ENCODE measurements at regions not wholly inside any gene's neighbourhood (a gene's known extent, or its start where the extent isn't known, plus 50 kb on each side); places are given as distances from the start of the nearest gene placed in this dataset.

DNA sequence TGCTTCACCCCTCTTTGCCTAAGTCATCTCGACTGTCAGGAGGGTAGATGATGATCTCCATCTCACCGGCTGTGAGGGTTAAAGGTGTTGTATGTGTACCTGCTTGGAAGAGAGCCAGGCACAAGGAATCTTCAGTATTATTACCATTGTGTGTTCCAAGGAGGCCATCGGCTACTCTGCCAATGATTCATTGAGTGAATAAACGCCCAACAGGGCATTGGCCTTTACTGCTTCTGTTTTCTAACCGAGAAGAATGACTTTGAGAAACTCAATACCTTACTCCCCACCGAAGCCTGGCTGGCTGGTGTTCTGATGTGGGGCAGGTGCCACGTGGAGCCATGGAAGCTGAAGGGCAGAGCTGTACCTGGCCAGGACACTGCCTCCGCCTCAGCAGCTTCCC is 228.8 kb downstream of the SNX18 start:
- intact Hi-C loops (cut with micrococcal nuclease; ENCODE audit: unreplicated experiment) = no loop called here
- Histone ChIP-seq H3K4me2 (ENCODE audit: low read length) (no peak overlapping the region), H2AFZ (ENCODE audit: low read length) (no peak overlapping the region), H3K36me3 (ENCODE audit: insufficient read depth, low read length) (no peaks in the 10 kb centered on the region), H3K9me2 (ENCODE audit: insufficient read depth, low read length) (no peaks in the 10 kb centered on the region), H3K4me3 (ENCODE audit: low read depth, low read length, poor library complexity, severe bottlenecking) (no peak overlapping the region), H3K4me1 (ENCODE audit: insufficient read depth, low read length, poor library complexity, severe bottlenecking) (peaks cover 8% of the 10 kb centered on the region), H4K20me1 (ENCODE audit: insufficient read depth, low read length) (no peaks in the 10 kb centered on the region), H3K27ac (ENCODE audit: low read depth, low read length, poor library complexity, severe bottlenecking) (no peak overlapping the region), H3K9me3 (ENCODE audit: low read length) (no peaks in the 10 kb centered on the region), H3K79me2 (ENCODE audit: insufficient read depth, low read depth, low read length) (no peaks in the 10 kb centered on the region)
- ChIA-PET CTCF (ENCODE audit: unreplicated experiment) (no interaction called here), POLR2A (no interaction called here)
- TF ChIP-seq CTCF (conservative IDR thresholded peaks at IDR 0.05; ENCODE audit: low read length) (no peak), EZH2phosphoT487 (IDR thresholded peaks at IDR 0.05; ENCODE audit: borderline replicate concordance, low read depth, low read length) (no peak)
- DNase-seq (ENCODE audit: low spot score) = no peak
- no TSS peak for BruUV-seq (replicated peaks)

GRCh38 chr5:54745599-54745998 is 228.0 kb downstream of the SNX18 start:
- no peak overlapping the region for H3K4me2 ChIP-seq (ENCODE audit: low read length)
- no TSS peak for BruUV-seq (replicated peaks)
- no peak overlapping the region for H2AFZ ChIP-seq (ENCODE audit: low read length)
- ChIA-PET POLR2A (no interaction called here), CTCF (ENCODE audit: unreplicated experiment) (no interaction called here)
- no peaks in the 10 kb centered on the region for H3K36me3 ChIP-seq (ENCODE audit: insufficient read depth, low read length)
- intact Hi-C loops (cut with micrococcal nuclease; ENCODE audit: unreplicated experiment) = no loop called here
- H4K20me1 ChIP-seq (ENCODE audit: insufficient read depth, low read length) = no peaks in the 10 kb centered on the region
- H3K9me3 ChIP-seq (ENCODE audit: low read length) = no peaks in the 10 kb centered on the region
- no peak for DNase-seq (ENCODE audit: low spot score)
- peaks cover 8% of the 10 kb centered on the region for H3K4me1 ChIP-seq (ENCODE audit: insufficient read depth, low read length, poor library complexity, severe bottlenecking)
- no peaks in the 10 kb centered on the region for H3K79me2 ChIP-seq (ENCODE audit: insufficient read depth, low read depth, low read length)
- H3K27ac ChIP-seq (ENCODE audit: low read depth, low read length, poor library complexity, severe bottlenecking) = no peak overlapping the region
- H3K9me2 ChIP-seq (ENCODE audit: insufficient read depth, low read length) = no peaks in the 10 kb centered on the region
- no peak overlapping the region for H3K4me3 ChIP-seq (ENCODE audit: low read depth, low read length, poor library complexity, severe bottlenecking)
- TF ChIP-seq EZH2phosphoT487 (IDR thresholded peaks at IDR 0.05; ENCODE audit: borderline replicate concordance, low read depth, low read length) (no peak), CTCF (conservative IDR thresholded peaks at IDR 0.05; ENCODE audit: low read length) (no peak)

DNA sequence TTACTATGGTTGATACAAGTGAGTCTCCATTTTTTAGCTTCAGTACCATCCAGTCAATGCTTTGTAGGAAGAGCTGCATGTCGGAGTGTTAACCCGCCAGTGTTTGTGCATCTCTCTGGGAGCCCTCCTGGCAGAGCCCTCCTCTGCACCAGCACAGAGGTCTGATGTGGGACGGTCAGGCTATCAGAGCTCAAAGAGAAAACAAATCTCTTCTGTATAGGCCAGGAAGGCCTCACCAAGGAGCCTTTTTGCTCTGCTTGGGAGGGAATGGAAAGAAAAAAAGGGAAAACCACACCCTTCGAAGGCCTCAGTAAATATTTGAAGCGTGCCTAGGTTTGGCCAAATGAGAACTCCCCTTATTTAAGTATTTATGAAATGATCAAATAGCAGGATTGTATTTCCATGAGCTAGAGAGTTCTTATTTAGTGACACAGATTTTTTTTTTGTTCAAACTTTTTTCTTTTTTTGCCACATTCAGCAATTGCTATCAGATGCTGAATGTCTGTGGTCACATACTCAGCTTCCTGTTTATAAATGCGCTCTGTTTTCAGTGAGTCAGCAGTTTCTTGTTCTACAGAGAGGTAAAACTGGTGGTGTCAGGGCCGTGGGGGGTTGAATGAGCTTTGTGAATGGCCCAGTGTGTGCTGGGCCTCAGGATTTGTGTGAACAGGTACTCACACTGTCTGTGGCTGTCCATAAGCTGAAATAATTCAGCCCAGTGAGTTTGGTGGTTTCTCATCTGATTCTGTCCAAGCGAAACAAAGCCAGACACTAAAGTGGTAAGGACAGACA is 226.6 kb downstream of the SNX18 start:
- no peak overlapping the region for H3K27ac ChIP-seq (ENCODE audit: low read depth, low read length, poor library complexity, severe bottlenecking)
- DNase-seq (ENCODE audit: low spot score) = peak; percentile 50
- no peaks in the 10 kb centered on the region for H4K20me1 ChIP-seq (ENCODE audit: insufficient read depth, low read length)
- H2AFZ ChIP-seq (ENCODE audit: low read length) = peak overlapping the region; percentile 85; the same call in 1 of the 2 replicates
- ChIA-PET CTCF (ENCODE audit: unreplicated experiment) (interaction anchor here (0.6 to 1.0 kb wide), 2 partner anchors 11 to 218 kb away, joined by 3 to 6 read pairs; no protein-coding TSS in a partner anchor), POLR2A (interaction anchor here (0.6 to 1.3 kb wide), 5 partner anchors 12 to 444 kb away, joined by 3 to 5 read pairs (median 4); no protein-coding TSS in a partner anchor)
- no peaks in the 10 kb centered on the region for H3K79me2 ChIP-seq (ENCODE audit: insufficient read depth, low read depth, low read length)
- H3K36me3 ChIP-seq (ENCODE audit: insufficient read depth, low read length) = no peaks in the 10 kb centered on the region
- 0 out of 2 replicates have a peak overlapping the region, but pooled peaks have one; percentile 42 for H3K4me2 ChIP-seq (ENCODE audit: low read length)
- no peaks in the 10 kb centered on the region for H3K9me2 ChIP-seq (ENCODE audit: insufficient read depth, low read length)
- no TSS peak for BruUV-seq (replicated peaks)
- H3K4me3 ChIP-seq (ENCODE audit: low read depth, low read length, poor library complexity, severe bottlenecking) = no peak overlapping the region
- H3K4me1 ChIP-seq (ENCODE audit: insufficient read depth, low read length, poor library complexity, severe bottlenecking) = peaks cover 8% of the 10 kb centered on the region
- TF ChIP-seq CTCF (conservative IDR thresholded peaks at IDR 0.05; ENCODE audit: low read length) (no peak), EZH2phosphoT487 (IDR thresholded peaks at IDR 0.05; ENCODE audit: borderline replicate concordance, low read depth, low read length) (no peak)
- intact Hi-C loops (cut with micrococcal nuclease; ENCODE audit: unreplicated experiment) = no loop called here
- no peaks in the 10 kb centered on the region for H3K9me3 ChIP-seq (ENCODE audit: low read length)
